ENCODE measurements at regions not wholly inside any gene's neighbourhood (a gene's known extent, or its start where the extent isn't known, plus 50 kb on each side); places are given as distances from the start of the nearest gene placed in this dataset.
"Not testable (repeated sequence)": the region's sequence is repeated elsewhere in the genome, so short reads cannot be mapped to it uniquely, and the experiment has no call there.

GRCh38 chrX:142804085-142804484 lies 221.6 kb upstream of the SPANXN4 start:
- DNase-seq, result peak; percentile 0

DNA sequence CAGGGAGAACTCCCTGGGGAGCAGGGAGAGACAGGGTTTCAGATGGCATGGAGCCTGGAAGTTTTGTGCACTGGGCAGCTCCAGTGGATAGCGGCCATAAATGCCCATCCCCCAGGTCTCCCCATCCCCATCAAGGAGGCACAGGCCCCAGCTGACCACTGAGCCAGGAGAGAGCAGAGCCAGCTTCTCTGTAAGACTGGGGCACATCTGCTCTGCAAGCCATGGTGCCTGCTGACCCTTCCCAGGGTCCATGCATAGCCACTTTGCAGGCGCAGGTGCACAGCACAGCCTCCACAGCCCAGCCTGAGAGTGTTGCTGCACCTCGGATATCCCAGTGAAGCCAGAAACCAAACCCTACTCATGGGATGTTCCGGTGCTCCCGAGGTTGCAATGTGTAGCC lies 206.3 kb upstream of the SPANXN4 start:
- DNase-seq, result no peak

- no peak for DNase-seq
Observed at GRCh38 chrX:142828129-142828528, 197.6 kb upstream of the SPANXN4 start.

- DNase-seq, result no peak
Observed at GRCh38 chrX:142831961-142832530, 193.7 kb upstream of the SPANXN4 start.

DNA sequence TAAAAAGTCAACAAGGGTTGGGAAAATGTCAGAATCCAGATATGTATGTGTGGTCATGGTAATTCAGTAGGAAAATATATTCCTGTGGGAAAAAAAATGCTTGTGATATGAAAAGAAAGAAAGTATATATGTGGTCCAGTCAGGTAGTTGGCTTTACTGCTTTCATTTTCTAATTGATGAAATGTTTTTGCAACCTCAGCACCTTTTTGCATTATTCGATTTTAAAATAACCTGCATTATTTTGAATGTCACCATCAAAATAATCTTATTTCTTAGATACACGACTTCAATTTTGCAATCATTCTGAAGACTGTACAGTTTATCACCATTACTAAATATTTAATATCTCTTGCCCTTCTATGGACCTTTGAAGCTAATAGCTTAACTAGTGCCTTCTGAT lies 170.8 kb upstream of the SPANXN4 start:
- no peak for DNase-seq

DNA sequence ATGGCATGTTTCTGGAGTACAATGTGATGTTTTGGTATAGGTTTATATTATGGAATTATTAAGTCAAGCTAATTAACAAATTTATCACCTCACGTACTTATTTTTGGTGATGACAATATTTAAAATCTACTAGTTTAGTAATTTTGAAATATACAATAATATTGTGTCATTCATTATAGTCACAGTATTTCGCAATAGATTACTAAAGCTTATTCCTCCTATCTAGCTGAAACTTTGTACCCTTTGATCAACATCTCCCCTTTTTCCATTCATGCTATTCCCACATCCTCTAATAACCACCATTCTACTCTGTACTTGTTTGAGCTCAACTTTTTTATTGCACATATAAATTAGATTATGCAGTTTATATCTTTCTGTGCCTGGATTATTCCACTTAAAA lies 164.8 kb upstream of the SPANXN4 start:
- DNase-seq, result no peak

GRCh38 chrX:142861557-142861956 lies 164.2 kb upstream of the SPANXN4 start:
- DNase-seq, result peak; percentile 0

- DNase-seq, result not testable (repeated sequence)
Observed at GRCh38 chrX:142866247-142866646, 159.5 kb upstream of the SPANXN4 start.

DNA sequence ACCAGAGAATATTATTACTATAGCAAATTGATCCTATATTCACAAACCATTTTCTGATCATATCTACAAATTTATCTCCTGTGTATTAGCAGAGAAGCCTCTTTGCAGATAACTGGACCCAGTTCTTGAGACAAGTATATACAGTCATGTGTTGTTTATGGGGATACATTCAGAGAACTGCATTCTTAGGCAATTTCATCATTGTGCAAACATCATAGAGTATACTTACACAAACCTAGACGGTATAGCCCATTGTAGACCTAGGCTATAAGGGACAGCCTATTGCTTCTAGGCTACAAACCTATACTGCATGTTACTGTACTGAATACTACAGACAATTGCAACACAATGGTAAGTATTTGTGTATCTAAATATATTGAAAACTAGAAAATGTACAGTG lies 152.5 kb upstream of the SPANXN4 start:
- DNase-seq, result no peak

DNA sequence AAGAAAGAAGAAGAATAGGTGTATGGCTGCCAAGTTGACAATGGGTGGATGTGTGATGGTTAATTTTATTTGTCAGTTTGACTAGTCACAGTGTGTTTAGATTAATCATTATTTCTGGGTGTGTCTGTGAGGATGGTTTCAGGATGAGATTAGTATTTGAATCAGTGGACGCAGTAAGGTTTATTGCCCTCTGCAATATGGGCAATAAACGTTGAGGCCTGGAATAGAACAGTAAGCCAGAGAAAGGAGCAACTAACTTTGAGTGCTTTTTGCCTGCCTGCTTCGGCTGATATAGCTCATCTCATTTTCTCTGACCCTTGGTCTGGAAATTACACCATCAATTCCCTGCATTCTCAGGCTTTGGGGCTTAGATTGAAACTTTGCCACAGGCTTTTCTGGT lies 140.8 kb upstream of the SPANXN4 start:
- no peak for DNase-seq

GRCh38 chrX:142891046-142891445 lies 134.7 kb upstream of the SPANXN4 start:
- DNase-seq, result no peak

DNA sequence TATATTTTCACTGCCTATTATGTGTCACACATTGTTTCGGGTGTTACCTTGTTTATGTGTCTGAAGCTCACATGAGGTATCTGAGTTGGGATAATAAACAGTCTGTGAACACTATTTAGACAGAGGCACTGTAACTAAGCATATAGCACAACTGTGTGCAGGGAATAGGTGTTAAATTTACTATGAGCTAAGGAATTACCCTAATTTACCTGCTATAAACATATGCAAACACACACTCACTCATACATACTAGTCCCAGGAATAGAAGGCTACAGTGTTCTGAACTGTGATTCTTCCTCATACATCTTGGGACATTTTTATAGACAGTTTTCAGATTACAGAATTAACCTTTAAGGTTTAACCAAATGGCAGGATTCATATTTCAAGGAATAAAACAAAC lies 127.6 kb upstream of the SPANXN4 start:
- DNase-seq, result no peak

DNA sequence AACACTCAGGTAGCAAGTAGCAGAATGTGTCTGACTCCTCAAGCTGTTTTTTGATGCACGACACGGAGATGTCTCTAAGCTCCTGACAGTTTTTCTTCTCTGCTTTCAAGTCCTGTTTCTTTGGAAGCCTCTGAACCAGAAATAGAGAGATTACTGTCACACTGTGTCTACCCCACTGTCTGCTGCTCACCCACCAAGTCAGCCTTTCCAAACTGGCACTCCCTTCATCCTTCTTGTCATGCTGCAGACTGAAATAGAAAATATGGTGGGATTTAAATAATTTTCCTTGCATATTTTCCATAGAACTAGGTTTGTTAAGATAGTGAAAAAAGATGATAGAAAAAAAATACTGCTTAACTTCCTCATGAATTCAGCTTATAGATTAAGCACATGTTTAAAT lies 102.5 kb upstream of the SPANXN4 start:
- DNase-seq, result no peak

DNA sequence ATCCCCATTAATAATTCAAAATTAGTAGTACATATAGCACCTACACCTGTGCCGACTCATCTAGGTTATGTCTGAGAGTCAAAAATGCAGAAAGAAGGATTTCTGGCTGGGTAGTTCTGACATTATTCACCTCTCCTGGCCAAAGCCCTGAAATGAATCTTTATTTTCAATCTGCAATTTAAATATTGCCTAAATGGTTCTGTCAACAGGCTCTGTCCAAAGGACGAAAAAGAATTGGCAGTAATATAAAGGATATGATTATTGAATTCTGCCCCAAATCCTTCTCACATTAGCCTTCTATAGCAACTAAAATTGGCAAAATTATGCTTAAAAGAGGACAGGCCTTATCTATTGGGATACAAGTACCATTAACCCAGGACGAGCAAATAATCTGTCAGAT lies 86.9 kb upstream of the SPANXN4 start:
- DNase-seq, result no peak

- not testable (repeated sequence) for DNase-seq
Observed at GRCh38 chrX:142972147-142972809, 53.5 kb upstream of the SPANXN4 start.
